Suprapubic skin (tissue), 4 donors: ENCODE measurements at regions not wholly inside any gene's neighbourhood (a gene's known extent, or its start where the extent isn't known, plus 50 kb on each side); places are given as distances from the start of the nearest gene placed in this dataset.

Experiments used
- DNase-seq, 2 donors: peaks; one replicate each; pipeline ENCODE4 v3.0.0-alpha.2; 2019; ENCODE audit warnings: low spot score in 2 of 2
- H3K27ac ChIP-seq: fragments of 200-600 bp; sonication (generic); one replicate; pipeline ENCODE4 v1.5.1; 2019
- H3K27me3 ChIP-seq: fragments of 200-600 bp; sonication (generic); one replicate; pipeline ENCODE4 v1.5.1; 2019
- H3K36me3 ChIP-seq: fragments of 200-600 bp; sonication (generic); one replicate; pipeline ENCODE4 v1.5.1; 2019
- H3K4me1 ChIP-seq: fragments of 200-600 bp; sonication (generic); one replicate; pipeline ENCODE4 v1.5.1; 2019
- H3K4me3 ChIP-seq: fragments of 200-600 bp; sonication (generic); one replicate; pipeline ENCODE4 v1.5.1; 2019; ENCODE audit warnings: mild to moderate bottlenecking
- H3K9me3 ChIP-seq: fragments of 200-600 bp; sonication (generic); one replicate; pipeline ENCODE4 v1.5.1; 2019
- CTCF ChIP-seq, 2 donors: fragments of 200-600 bp in 1 of 2; fragments of 450-650 bp in 1 of 2; sonication (generic) in 1 of 2; IDR thresholded peaks; one replicate each; pipeline ENCODE4 v1.5.1; 2016 to 2019; ENCODE audit warnings: antibody characterized with exemption in 2 of 2, mild to moderate bottlenecking in 1 of 2, moderate library complexity in 1 of 2
- EP300 ChIP-seq: sonication (generic); formaldehyde crosslinking; IDR thresholded peaks from one replicate; pipeline ENCODE4 v1.6.1; 2017; ENCODE audit warnings: antibody characterized with exemption
- POLR2A ChIP-seq, 2 donors: fragments of 450-650 bp; IDR thresholded peaks; one replicate each; pipeline ENCODE4 v1.6.1; 2017; ENCODE audit warnings: antibody characterized with exemption in 2 of 2, mild to moderate bottlenecking in 2 of 2, moderate library complexity in 2 of 2
- POLR2AphosphoS5 ChIP-seq, 3 donors: sonication (generic); formaldehyde crosslinking; IDR thresholded peaks; one replicate each; pipeline ENCODE4 v1.6.1; 2017; ENCODE audit warnings: antibody characterized with exemption in 3 of 3
- WGBS: methylation state at CpG from one replicate; pipeline ENCODE4 v1.1.5; 2018; 5-methylcytosine and 5-hydroxymethylcytosine counted together

- Histone ChIP-seq H3K27me3 (no peaks in the 10 kb centered on the region), H3K36me3 (no peaks in the 10 kb centered on the region), H3K4me3 (no peak overlapping the region), H3K27ac (no peak overlapping the region), H3K9me3 (no peaks in the 10 kb centered on the region), H3K4me1 (no peaks in the 10 kb centered on the region)
- DNase-seq, result no peak
- WGBS, result 90% methylated on average over 2 of the region's 2 CpGs
- TF ChIP-seq CTCF (IDR thresholded peaks at IDR 0.05) (no peak), POLR2AphosphoS5 (IDR thresholded peaks at IDR 0.05) (no peak), POLR2A (IDR thresholded peaks at IDR 0.05) (no peak), EP300 (no peak)
Measured at GRCh38 chr17:72534265-72534664, 413.4 kb downstream of the SOX9 start.

DNA sequence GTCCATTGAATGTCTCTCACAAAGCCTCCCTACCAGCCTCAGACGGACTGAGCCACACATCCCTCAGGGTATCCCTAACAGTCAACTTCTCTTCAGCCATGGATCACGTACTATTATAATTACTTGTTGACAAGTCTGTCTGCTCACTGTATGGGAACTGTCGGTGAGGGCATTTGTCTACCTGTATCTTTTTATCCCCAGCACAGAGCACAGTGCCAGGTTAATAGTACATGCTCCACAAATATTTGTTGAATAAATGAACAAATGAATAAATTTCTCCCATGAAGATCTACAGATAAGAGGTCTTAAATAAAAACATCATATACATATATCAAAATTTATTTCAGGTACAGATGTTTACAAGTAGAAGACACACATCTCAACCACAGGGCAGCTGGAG lies 414.0 kb downstream of the SOX9 start:
- no peak overlapping the region for H3K4me3 ChIP-seq
- no peaks in the 10 kb centered on the region for H3K9me3 ChIP-seq
- H3K36me3 ChIP-seq, result no peaks in the 10 kb centered on the region
- peaks cover 1% of the 10 kb centered on the region for H3K4me1 ChIP-seq
- no peaks in the 10 kb centered on the region for H3K27me3 ChIP-seq
- H3K27ac ChIP-seq, result no peak overlapping the region
- TF ChIP-seq POLR2AphosphoS5 (IDR thresholded peaks at IDR 0.05) (no peak), EP300 (no peak), POLR2A (IDR thresholded peaks at IDR 0.05) (no peak), CTCF (IDR thresholded peaks at IDR 0.05) (no peak)
- no peak for DNase-seq
- WGBS, result 89% methylated on average over 3 of the region's 3 CpGs

- no peak for TF ChIP-seq POLR2AphosphoS5 (IDR thresholded peaks at IDR 0.05)
- no peak for TF ChIP-seq EP300
- TF ChIP-seq POLR2A (IDR thresholded peaks at IDR 0.05), result no peak
- TF ChIP-seq CTCF (IDR thresholded peaks at IDR 0.05), result no peak
- Histone ChIP-seq H3K9me3 (no peaks in the 10 kb centered on the region), H3K36me3 (no peaks in the 10 kb centered on the region), H3K4me3 (no peak overlapping the region), H3K27me3 (no peaks in the 10 kb centered on the region), H3K27ac (no peak overlapping the region), H3K4me1 (peaks cover 6% of the 10 kb centered on the region)
- 91% methylated on average over 3 of the region's 4 CpGs for WGBS
- DNase-seq, result no peak
Measured at GRCh38 chr17:72535346-72535745, 414.5 kb downstream of the SOX9 start.

GRCh38 chr17:72535779-72536178 lies 415.0 kb downstream of the SOX9 start:
- 83% methylated on average over 5 of the region's 5 CpGs for WGBS
- H3K36me3 ChIP-seq, result no peaks in the 10 kb centered on the region
- H3K27ac ChIP-seq, result no peak overlapping the region
- no peak overlapping the region for H3K4me3 ChIP-seq
- no peaks in the 10 kb centered on the region for H3K9me3 ChIP-seq
- DNase-seq, result no peak
- peaks cover 9% of the 10 kb centered on the region for H3K4me1 ChIP-seq
- TF ChIP-seq POLR2AphosphoS5 (IDR thresholded peaks at IDR 0.05) (no peak), CTCF (IDR thresholded peaks at IDR 0.05) (no peak), EP300 (no peak), POLR2A (IDR thresholded peaks at IDR 0.05) (no peak)
- no peaks in the 10 kb centered on the region for H3K27me3 ChIP-seq

DNA sequence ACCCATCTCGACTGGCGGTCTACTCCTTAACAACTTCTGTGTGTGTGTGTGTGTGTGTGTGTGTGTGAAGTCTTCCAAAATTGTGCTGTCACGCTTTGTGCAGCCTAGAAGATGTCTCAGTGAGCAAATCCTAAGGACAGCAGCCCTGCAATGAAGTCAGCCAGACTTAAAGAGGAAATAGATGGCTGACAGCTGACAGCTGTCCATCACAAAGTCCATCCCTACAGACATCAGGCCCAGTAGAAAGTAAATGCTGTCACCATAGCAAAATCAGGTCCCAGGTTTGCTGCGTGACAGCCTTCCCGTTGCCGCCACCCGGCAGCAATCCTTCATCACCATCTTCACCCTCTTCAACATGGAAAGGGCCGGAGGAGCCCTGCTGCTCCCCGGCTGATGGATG lies 416.0 kb downstream of the SOX9 start:
- H3K36me3 ChIP-seq, result no peaks in the 10 kb centered on the region
- H3K9me3 ChIP-seq, result no peaks in the 10 kb centered on the region
- WGBS, result 93% methylated on average over 9 of the region's 9 CpGs
- TF ChIP-seq EP300 (no peak), POLR2A (IDR thresholded peaks at IDR 0.05) (no peak)
- DNase-seq, result no peak
- peaks cover 9% of the 10 kb centered on the region for H3K4me1 ChIP-seq
- H3K27ac ChIP-seq, result no peak overlapping the region
- no peaks in the 10 kb centered on the region for H3K27me3 ChIP-seq
- H3K4me3 ChIP-seq, result no peak overlapping the region

GRCh38 chr17:72538443-72538842 lies 417.6 kb downstream of the SOX9 start:
- H3K27me3 ChIP-seq, result no peaks in the 10 kb centered on the region
- H3K9me3 ChIP-seq, result no peaks in the 10 kb centered on the region
- no peak overlapping the region for H3K4me3 ChIP-seq
- no peaks in the 10 kb centered on the region for H3K36me3 ChIP-seq
- no peak overlapping the region for H3K27ac ChIP-seq
- peaks cover 9% of the 10 kb centered on the region for H3K4me1 ChIP-seq
- TF ChIP-seq POLR2A (IDR thresholded peaks at IDR 0.05) (no peak), EP300 (no peak), CTCF (IDR thresholded peaks at IDR 0.05) (no peak), POLR2AphosphoS5 (IDR thresholded peaks at IDR 0.05) (no peak)
- 90% methylated on average over 5 of the region's 5 CpGs for WGBS
- no peak for DNase-seq
